ENCODE measurements at regions not wholly inside any gene's neighbourhood (a gene's known extent, or its start where the extent isn't known, plus 50 kb on each side); places are given as distances from the start of the nearest gene placed in this dataset.

DNA sequence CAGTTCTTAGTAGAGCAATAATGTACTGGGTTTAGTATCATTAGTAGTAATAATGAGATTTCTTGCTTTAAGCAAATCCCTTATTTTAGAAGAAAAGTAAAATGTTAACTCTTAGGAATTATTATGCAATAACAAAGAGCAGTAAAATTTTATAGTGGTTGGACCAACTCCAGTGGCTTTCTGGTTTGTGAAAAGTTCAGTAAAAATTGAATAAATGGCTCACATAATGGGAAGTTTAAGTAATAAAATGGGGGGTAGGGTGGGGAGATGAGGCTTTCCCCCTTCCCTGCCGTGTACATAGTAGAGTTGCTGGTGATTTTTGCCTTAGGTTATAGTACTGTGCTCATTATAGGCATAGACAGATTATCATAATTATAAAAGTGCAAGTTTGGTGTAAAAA, 250.5 kb upstream of the ATP2B1 start:
- TF ChIP-seq, protein P1, sequence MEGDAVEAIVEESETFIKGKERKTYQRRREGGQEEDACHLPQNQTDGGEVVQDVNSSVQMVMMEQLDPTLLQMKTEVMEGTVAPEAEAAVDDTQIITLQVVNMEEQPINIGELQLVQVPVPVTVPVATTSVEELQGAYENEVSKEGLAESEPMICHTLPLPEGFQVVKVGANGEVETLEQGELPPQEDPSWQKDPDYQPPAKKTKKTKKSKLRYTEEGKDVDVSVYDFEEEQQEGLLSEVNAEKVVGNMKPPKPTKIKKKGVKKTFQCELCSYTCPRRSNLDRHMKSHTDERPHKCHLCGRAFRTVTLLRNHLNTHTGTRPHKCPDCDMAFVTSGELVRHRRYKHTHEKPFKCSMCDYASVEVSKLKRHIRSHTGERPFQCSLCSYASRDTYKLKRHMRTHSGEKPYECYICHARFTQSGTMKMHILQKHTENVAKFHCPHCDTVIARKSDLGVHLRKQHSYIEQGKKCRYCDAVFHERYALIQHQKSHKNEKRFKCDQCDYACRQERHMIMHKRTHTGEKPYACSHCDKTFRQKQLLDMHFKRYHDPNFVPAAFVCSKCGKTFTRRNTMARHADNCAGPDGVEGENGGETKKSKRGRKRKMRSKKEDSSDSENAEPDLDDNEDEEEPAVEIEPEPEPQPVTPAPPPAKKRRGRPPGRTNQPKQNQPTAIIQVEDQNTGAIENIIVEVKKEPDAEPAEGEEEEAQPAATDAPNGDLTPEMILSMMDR (IDR thresholded peaks at IDR 0.05): no peak
- no peak for TF ChIP-seq POLR2A (IDR thresholded peaks at IDR 0.05)
